IMR-90 (cell line): ENCODE measurements at regions not wholly inside any gene's neighbourhood (a gene's known extent, or its start where the extent isn't known, plus 50 kb on each side); places are given as distances from the start of the nearest gene placed in this dataset.

Experiments used
- ATAC-seq: fragments of 200-7000 bp; cut with Tn5 transposase; 2 replicates; pipeline ENCODE4 v1.9.1; 2020; ENCODE audit warnings: low read depth, mild to moderate bottlenecking, moderate library complexity
- BruUV-seq: library from RNA; stranded (reverse); fragments of 400-500 nt; replicated peaks from 2 replicates; lab custom pipeline; 2021; lab: Mats Ljungman, UMichigan
- CTCF ChIA-PET: fragments of 300-600 bp; formaldehyde crosslinking; extraction: SDS; loops from one replicate; lab custom pipeline; 2021; ENCODE audit warnings: antibody characterized with exemption; lab: Yijun Ruan, JAX
- POLR2A ChIA-PET: fragments of 300-600 bp; sonication (Branson Sonifier 250); formaldehyde crosslinking; loops from one replicate; lab custom pipeline; 2022; ENCODE audit warnings: antibody characterized with exemption; ENCODE audit not compliant: unreplicated experiment; lab: Charles Lee
- DNase-seq: peaks from one replicate; pipeline ENCODE4 v3.0.0; 2013
- H2AFZ ChIP-seq: replicated peaks from 2 replicates; pipeline ENCODE3; 2013; ENCODE audit warnings: low read length, mild to moderate bottlenecking; ENCODE audit not compliant: poor library complexity
- H2AK5ac ChIP-seq: 2 replicates; pipeline ENCODE4 v1.6.1; 2013; ENCODE audit warnings: low read depth, low read length, inconsistent platforms
- H2AK9ac ChIP-seq: replicated peaks from 2 replicates; pipeline ENCODE3; 2013; ENCODE audit warnings: mild to moderate bottlenecking, low read depth, low read length, moderate library complexity; ENCODE audit not compliant: poor library complexity
- H2BK120ac ChIP-seq: 2 replicates; pipeline ENCODE4 v1.6.1; 2013; ENCODE audit warnings: low read depth, low read length, inconsistent platforms
- H2BK15ac ChIP-seq: 3 replicates; pipeline ENCODE4 v1.6.1; 2013; ENCODE audit warnings: low read depth, low read length, inconsistent platforms
- H2BK20ac ChIP-seq: 2 replicates; pipeline ENCODE4 v1.6.1; 2013; ENCODE audit warnings: low read depth, mild to moderate bottlenecking, inconsistent platforms, low read length, moderate library complexity
- H2BK5ac ChIP-seq: 2 replicates; pipeline ENCODE4 v1.6.1; 2013; ENCODE audit warnings: mild to moderate bottlenecking, low read depth, low read length, inconsistent platforms; ENCODE audit not compliant: poor library complexity, severe bottlenecking
- H3K14ac ChIP-seq: replicated peaks from 2 replicates; pipeline ENCODE4 v1.6.1; 2013; ENCODE audit warnings: low read depth, low read length, inconsistent platforms
- H3K18ac ChIP-seq: 2 replicates; pipeline ENCODE4 v1.6.1; 2013; ENCODE audit warnings: low read depth, low read length, control low read depth
- H3K23ac ChIP-seq: 2 replicates; pipeline ENCODE4 v1.6.1; 2013; ENCODE audit warnings: low read depth, low read length, inconsistent platforms
- H3K27ac ChIP-seq: 2 replicates; pipeline ENCODE4 v1.5.1; 2013; ENCODE audit warnings: mild to moderate bottlenecking, control low read depth, low read length; ENCODE audit not compliant: insufficient read depth
- H3K27me3 ChIP-seq: 2 replicates; pipeline ENCODE4 v1.6.1; 2013; ENCODE audit warnings: low read length; ENCODE audit not compliant: control insufficient read depth, insufficient read depth
- H3K36me3 ChIP-seq: 2 replicates; pipeline ENCODE4 v1.6.1; 2013; ENCODE audit warnings: low read length, mixed read lengths; ENCODE audit not compliant: control insufficient read depth, insufficient read depth
- H3K4ac ChIP-seq: 2 replicates; pipeline ENCODE4 v1.6.1; 2013; ENCODE audit warnings: low read depth, low read length, inconsistent platforms
- H3K4me1 ChIP-seq: 2 replicates; pipeline ENCODE4 v1.6.1; 2013; ENCODE audit warnings: low read length, mixed read lengths; ENCODE audit not compliant: control insufficient read depth, insufficient read depth
- H3K4me2 ChIP-seq: 2 replicates; pipeline ENCODE4 v1.6.1; 2013; ENCODE audit warnings: low read depth, mild to moderate bottlenecking, control low read depth, low read length, moderate library complexity
- H3K4me3 ChIP-seq: 2 replicates; pipeline ENCODE4 v1.5.1; 2013; ENCODE audit warnings: low read depth, mild to moderate bottlenecking, control low read depth, low read length, moderate library complexity; ENCODE audit not compliant: insufficient read depth
- H3K56ac ChIP-seq: 2 replicates; pipeline ENCODE4 v1.6.1; 2013; ENCODE audit warnings: low read length, inconsistent platforms; ENCODE audit not compliant: insufficient read depth; ENCODE audit errors: extremely low read depth
- H3K79me1 ChIP-seq, 2 experiments: 2 replicates each; pipeline ENCODE4 v1.6.1; 2013; ENCODE audit warnings: low read length in 2 of 2, inconsistent platforms in 1 of 2, low read depth in 1 of 2
- H3K9ac ChIP-seq: 2 replicates; pipeline ENCODE4 v1.6.1; 2013; ENCODE audit warnings: low read depth, low read length, control low read depth
- H3K9me1 ChIP-seq: 2 replicates; pipeline ENCODE4 v1.6.1; 2013; ENCODE audit warnings: low read length, inconsistent platforms; ENCODE audit not compliant: insufficient read depth
- H3K9me3 ChIP-seq: 2 replicates; pipeline ENCODE4 v1.6.1; 2013; ENCODE audit warnings: low read length; ENCODE audit not compliant: control insufficient read depth, insufficient read depth
- H4K20me1 ChIP-seq: 2 replicates; pipeline ENCODE4 v1.6.1; 2013; ENCODE audit warnings: low read length, inconsistent platforms; ENCODE audit not compliant: insufficient read depth
- H4K5ac ChIP-seq: 2 replicates; pipeline ENCODE4 v1.6.1; 2013; ENCODE audit warnings: mild to moderate bottlenecking, low read depth, low read length, control low read depth
- H4K8ac ChIP-seq, 2 experiments: 2 replicates each; pipeline ENCODE4 v1.6.1; 2013; ENCODE audit warnings: low read depth in 2 of 2, low read length in 2 of 2, control low read depth in 1 of 2, inconsistent platforms in 1 of 2
- H4K91ac ChIP-seq: 2 replicates; pipeline ENCODE4 v1.6.1; 2013; ENCODE audit warnings: low read depth, low read length, inconsistent platforms; ENCODE audit not compliant: insufficient read depth
- BHLHE40 ChIP-seq: fragments of 150-350 bp; IDR thresholded peaks from 2 replicates; pipeline ENCODE4 v1.6.1; 2016; ENCODE audit warnings: mild to moderate bottlenecking, low read depth, low read length
- CHD1 ChIP-seq: IDR thresholded peaks from 2 replicates; pipeline ENCODE4 v1.6.1; 2012; ENCODE audit warnings: low read depth, low read length, improper control_type of control experiment
- FOS ChIP-seq: fragments of 150-350 bp; IDR thresholded peaks from 2 replicates; pipeline ENCODE4 v1.6.1; 2016; ENCODE audit warnings: low read depth, low read length
- MAZ ChIP-seq: IDR thresholded peaks from 2 replicates; pipeline ENCODE4 v1.6.1; 2012; ENCODE audit warnings: low read depth, mild to moderate bottlenecking, low read length, improper control_type of control experiment, moderate library complexity, borderline replicate concordance
- NFE2L2 ChIP-seq: fragments of 150-350 bp; IDR thresholded peaks from 2 replicates; pipeline ENCODE4 v1.6.1; 2016; ENCODE audit warnings: low read depth, mild to moderate bottlenecking, low read length
- POLR2A ChIP-seq: IDR thresholded peaks from 2 replicates; pipeline ENCODE4 v1.6.1; 2012; ENCODE audit warnings: mild to moderate bottlenecking, low read depth, low read length
- RAD21 ChIP-seq: IDR thresholded peaks from 2 replicates; pipeline ENCODE4 v1.6.1; 2012; ENCODE audit warnings: low read length, improper control_type of control experiment
- RFX5 ChIP-seq: IDR thresholded peaks from 2 replicates; pipeline ENCODE4 v1.8.0; 2012; ENCODE audit warnings: low read depth, mild to moderate bottlenecking, low read length, moderate library complexity
- WGBS, 2 experiments: methylation state at CpG; one replicate each; pipeline versions ENCODE4 v1.1.5 to v1.1.7; 2013; ENCODE audit warnings: missing lambda C conversion rate in 2 of 2; ENCODE audit not compliant: insufficient read length in 1 of 2; ENCODE audit errors: extremely low coverage in 2 of 2; 5-methylcytosine and 5-hydroxymethylcytosine counted together
- dilution Hi-C: fragments of 300-500 bp; cut with HindIII; formaldehyde crosslinking; loops from one replicate; pipeline ENCODE4 v1.14.3; 2018; ENCODE audit warnings: low sequenced_read_pairs; ENCODE audit not compliant: unreplicated experiment
- in situ Hi-C: fragments of 300-500 bp; cut with MboI; formaldehyde crosslinking; loops from 3 replicates; pipeline ENCODE4 v1.14.3; 2019; ENCODE audit warnings: low sequenced_read_pairs, inconsistent platforms, mixed read lengths
- intact Hi-C: fragments of 100-400 bp; cut with micrococcal nuclease; formaldehyde crosslinking; loops from 2 replicates; pipeline ENCODE4 v1.10.0; 2022
- TF ChIP-seq, protein P1 (sequence below): conservative IDR thresholded peaks from 2 replicates; pipeline ENCODE4 v1.5.1; 2012; ENCODE audit warnings: mild to moderate bottlenecking, low read depth, low read length, improper control_type of control experiment
- TF ChIP-seq, protein P2 (sequence below): fragments of 150-350 bp; IDR thresholded peaks from 2 replicates; pipeline ENCODE4 v1.6.1; 2016; ENCODE audit warnings: low read depth, mild to moderate bottlenecking, low read length, moderate library complexity, borderline replicate concordance
- TF ChIP-seq, protein P3 (sequence below): fragments of 150-350 bp; IDR thresholded peaks from 2 replicates; pipeline ENCODE4 v1.6.1; 2017; ENCODE audit warnings: mild to moderate bottlenecking, antibody characterized with exemption, low read length, low read depth

DNA sequence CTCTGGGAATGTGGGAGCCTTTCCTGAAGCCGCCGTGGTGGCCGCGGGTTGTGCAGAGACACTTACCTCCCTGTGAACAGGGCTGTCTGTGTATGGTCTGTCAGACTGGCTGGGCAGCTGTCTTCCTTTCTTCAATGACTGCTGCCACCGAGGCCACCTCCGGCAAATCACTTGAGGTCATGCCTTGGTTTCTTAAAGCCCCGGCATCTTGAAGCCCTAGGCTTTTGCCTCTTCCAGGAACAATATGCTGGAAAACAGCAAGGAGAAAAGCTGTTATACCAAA lies 79.5 kb upstream of the ZSWIM6 start:
- no peak overlapping the region for H2BK15ac ChIP-seq
- no peaks in the 10 kb centered on the region for H3K79me1 ChIP-seq
- no peak overlapping the region for H2BK120ac ChIP-seq
- ChIA-PET CTCF (no interaction called here), POLR2A (no interaction called here)
- in situ Hi-C loops, result no loop called here
- dilution Hi-C loops, result no loop called here
- H4K5ac ChIP-seq, result no peak overlapping the region
- H3K9me1 ChIP-seq, result no peaks in the 10 kb centered on the region
- intact Hi-C loops, result no loop called here
- H3K9me3 ChIP-seq, result no peaks in the 10 kb centered on the region
- no peak for TF ChIP-seq BHLHE40
- no peak for TF ChIP-seq MAZ
- TF ChIP-seq CHD1, result no peak
- TF ChIP-seq, protein P1, sequence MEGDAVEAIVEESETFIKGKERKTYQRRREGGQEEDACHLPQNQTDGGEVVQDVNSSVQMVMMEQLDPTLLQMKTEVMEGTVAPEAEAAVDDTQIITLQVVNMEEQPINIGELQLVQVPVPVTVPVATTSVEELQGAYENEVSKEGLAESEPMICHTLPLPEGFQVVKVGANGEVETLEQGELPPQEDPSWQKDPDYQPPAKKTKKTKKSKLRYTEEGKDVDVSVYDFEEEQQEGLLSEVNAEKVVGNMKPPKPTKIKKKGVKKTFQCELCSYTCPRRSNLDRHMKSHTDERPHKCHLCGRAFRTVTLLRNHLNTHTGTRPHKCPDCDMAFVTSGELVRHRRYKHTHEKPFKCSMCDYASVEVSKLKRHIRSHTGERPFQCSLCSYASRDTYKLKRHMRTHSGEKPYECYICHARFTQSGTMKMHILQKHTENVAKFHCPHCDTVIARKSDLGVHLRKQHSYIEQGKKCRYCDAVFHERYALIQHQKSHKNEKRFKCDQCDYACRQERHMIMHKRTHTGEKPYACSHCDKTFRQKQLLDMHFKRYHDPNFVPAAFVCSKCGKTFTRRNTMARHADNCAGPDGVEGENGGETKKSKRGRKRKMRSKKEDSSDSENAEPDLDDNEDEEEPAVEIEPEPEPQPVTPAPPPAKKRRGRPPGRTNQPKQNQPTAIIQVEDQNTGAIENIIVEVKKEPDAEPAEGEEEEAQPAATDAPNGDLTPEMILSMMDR, result no peak
- no peak for TF ChIP-seq FOS
- no peak for TF ChIP-seq POLR2A
- no peak for TF ChIP-seq RFX5
- TF ChIP-seq, protein P2, sequence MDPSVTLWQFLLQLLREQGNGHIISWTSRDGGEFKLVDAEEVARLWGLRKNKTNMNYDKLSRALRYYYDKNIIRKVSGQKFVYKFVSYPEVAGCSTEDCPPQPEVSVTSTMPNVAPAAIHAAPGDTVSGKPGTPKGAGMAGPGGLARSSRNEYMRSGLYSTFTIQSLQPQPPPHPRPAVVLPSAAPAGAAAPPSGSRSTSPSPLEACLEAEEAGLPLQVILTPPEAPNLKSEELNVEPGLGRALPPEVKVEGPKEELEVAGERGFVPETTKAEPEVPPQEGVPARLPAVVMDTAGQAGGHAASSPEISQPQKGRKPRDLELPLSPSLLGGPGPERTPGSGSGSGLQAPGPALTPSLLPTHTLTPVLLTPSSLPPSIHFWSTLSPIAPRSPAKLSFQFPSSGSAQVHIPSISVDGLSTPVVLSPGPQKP, result no peak
- TF ChIP-seq RAD21, result no peak
- TF ChIP-seq NFE2L2, result no peak
- TF ChIP-seq, protein P3, sequence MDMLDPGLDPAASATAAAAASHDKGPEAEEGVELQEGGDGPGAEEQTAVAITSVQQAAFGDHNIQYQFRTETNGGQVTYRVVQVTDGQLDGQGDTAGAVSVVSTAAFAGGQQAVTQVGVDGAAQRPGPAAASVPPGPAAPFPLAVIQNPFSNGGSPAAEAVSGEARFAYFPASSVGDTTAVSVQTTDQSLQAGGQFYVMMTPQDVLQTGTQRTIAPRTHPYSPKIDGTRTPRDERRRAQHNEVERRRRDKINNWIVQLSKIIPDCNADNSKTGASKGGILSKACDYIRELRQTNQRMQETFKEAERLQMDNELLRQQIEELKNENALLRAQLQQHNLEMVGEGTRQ, result no peak
- DNase-seq (no peak), ATAC-seq (no peak)
- H3K27ac ChIP-seq, result no peak overlapping the region
- H3K4me2 ChIP-seq, result no peak overlapping the region
- no peak overlapping the region for H3K18ac ChIP-seq
- H3K56ac ChIP-seq, result no peak overlapping the region
- no peak overlapping the region for H2AK5ac ChIP-seq
- no peaks in the 10 kb centered on the region; the same call in 1 of the 2 replicates for H3K27me3 ChIP-seq
- no TSS peak for BruUV-seq
- no peak overlapping the region for H2AFZ ChIP-seq
- H4K91ac ChIP-seq, result no peak overlapping the region
- WGBS, 2 experiments, result no CpG with 5 or more reads among the region's 7 CpGs
- H3K4ac ChIP-seq, result no peak overlapping the region
- H2BK5ac ChIP-seq, result no peak overlapping the region
- H3K4me1 ChIP-seq, result no peaks in the 10 kb centered on the region
- no peak overlapping the region for H3K4me3 ChIP-seq
- no peak overlapping the region for H4K8ac ChIP-seq
- no peak overlapping the region for H3K23ac ChIP-seq
- H3K9ac ChIP-seq, result no peak overlapping the region
- no peak overlapping the region for H2AK9ac ChIP-seq
- no peak overlapping the region for H2BK20ac ChIP-seq
- no peaks in the 10 kb centered on the region for H4K20me1 ChIP-seq
- no peaks in the 10 kb centered on the region for H3K36me3 ChIP-seq
- no peak overlapping the region for H3K14ac ChIP-seq
